Common myeloid progenitor, CD34-positive (primary cell): ENCODE measurements at regions not wholly inside any gene's neighbourhood (a gene's known extent, or its start where the extent isn't known, plus 50 kb on each side); places are given as distances from the start of the nearest gene placed in this dataset.

Experiments used
- CTCF ChIA-PET: fragments of 350-600 bp; sonication (Branson Sonifier 250); formaldehyde crosslinking; loops from one replicate; lab custom pipeline; 2021; ENCODE audit warnings: antibody characterized with exemption; lab: Charles Lee
- POLR2A ChIA-PET: fragments of 350-600 bp; sonication (Branson Sonifier 250); formaldehyde crosslinking; loops from one replicate; lab custom pipeline; 2021; ENCODE audit warnings: antibody characterized with exemption; lab: Charles Lee
- DNase-seq, 3 donors: peaks; one replicate each; pipeline versions ENCODE4 v3.0.0 to v3.0.0-alpha.2; 2013
- H3K27ac ChIP-seq, 2 experiments: 1 replicate in 1 of 2; 2 replicates in 1 of 2; pipeline ENCODE4 v1.7.0; 2013; ENCODE audit warnings: inconsistent platforms in 2 of 2, low read length in 2 of 2, mild to moderate bottlenecking in 2 of 2, low read depth in 1 of 2, moderate library complexity in 1 of 2; ENCODE audit not compliant: severe bottlenecking in 2 of 2, insufficient read depth in 1 of 2, poor library complexity in 1 of 2
- H3K27me3 ChIP-seq, 5 experiments: replicated peaks in 2 of 5; 1 replicate in 3 of 5; 2 replicates in 2 of 5; pipeline versions ENCODE4 v1.6.1 to v1.7.0; 2013; ENCODE audit warnings: low read length in 4 of 5, mild to moderate bottlenecking in 2 of 5, moderate library complexity in 2 of 5, inconsistent platforms in 1 of 5; ENCODE audit not compliant: insufficient read depth in 5 of 5, control insufficient read depth in 4 of 5
- H3K36me3 ChIP-seq, 4 experiments: 1 replicate in 2 of 4; 2 replicates in 2 of 4; pipeline versions ENCODE4 v1.6.1 to v1.7.0; 2013; ENCODE audit warnings: low read length in 3 of 4, control low read depth in 1 of 4, mild to moderate bottlenecking in 1 of 4; ENCODE audit not compliant: control insufficient read depth in 4 of 4, insufficient read depth in 4 of 4
- H3K4me1 ChIP-seq, 4 experiments: 1 replicate in 3 of 4; 2 replicates in 1 of 4; pipeline versions ENCODE4 v1.6.1 to v1.7.1; 2013; ENCODE audit warnings: low read length in 3 of 4, mild to moderate bottlenecking in 3 of 4, control low read depth in 1 of 4, inconsistent platforms in 1 of 4, moderate library complexity in 1 of 4; ENCODE audit not compliant: control insufficient read depth in 4 of 4, insufficient read depth in 4 of 4; ENCODE audit errors: control extremely low read depth in 1 of 4
- H3K4me3 ChIP-seq, 7 experiments: 1 replicate in 4 of 7; 2 replicates in 3 of 7; pipeline versions ENCODE4 v1.5.1 to v1.7.0; 2013; ENCODE audit warnings: mild to moderate bottlenecking in 7 of 7, low read length in 6 of 7, moderate library complexity in 6 of 7, inconsistent platforms in 2 of 7, low read depth in 2 of 7, control low read depth in 1 of 7; ENCODE audit not compliant: insufficient read depth in 4 of 7, control insufficient read depth in 1 of 7; ENCODE audit errors: extremely low read depth in 1 of 7
- H3K9me3 ChIP-seq, 5 experiments: 1 replicate in 4 of 5; 2 replicates in 1 of 5; pipeline versions ENCODE4 v1.6.1 to v1.7.1; 2013; ENCODE audit warnings: low read length in 4 of 5, mild to moderate bottlenecking in 2 of 5, inconsistent platforms in 1 of 5, low read depth in 1 of 5, moderate library complexity in 1 of 5; ENCODE audit not compliant: control insufficient read depth in 4 of 5, insufficient read depth in 2 of 5; ENCODE audit errors: control extremely low read depth in 1 of 5
- WGBS: methylation state at CpG from one replicate; pipeline ENCODE4 v1.1.5; 2013; ENCODE audit not compliant: insufficient coverage; 5-methylcytosine and 5-hydroxymethylcytosine counted together

DNA sequence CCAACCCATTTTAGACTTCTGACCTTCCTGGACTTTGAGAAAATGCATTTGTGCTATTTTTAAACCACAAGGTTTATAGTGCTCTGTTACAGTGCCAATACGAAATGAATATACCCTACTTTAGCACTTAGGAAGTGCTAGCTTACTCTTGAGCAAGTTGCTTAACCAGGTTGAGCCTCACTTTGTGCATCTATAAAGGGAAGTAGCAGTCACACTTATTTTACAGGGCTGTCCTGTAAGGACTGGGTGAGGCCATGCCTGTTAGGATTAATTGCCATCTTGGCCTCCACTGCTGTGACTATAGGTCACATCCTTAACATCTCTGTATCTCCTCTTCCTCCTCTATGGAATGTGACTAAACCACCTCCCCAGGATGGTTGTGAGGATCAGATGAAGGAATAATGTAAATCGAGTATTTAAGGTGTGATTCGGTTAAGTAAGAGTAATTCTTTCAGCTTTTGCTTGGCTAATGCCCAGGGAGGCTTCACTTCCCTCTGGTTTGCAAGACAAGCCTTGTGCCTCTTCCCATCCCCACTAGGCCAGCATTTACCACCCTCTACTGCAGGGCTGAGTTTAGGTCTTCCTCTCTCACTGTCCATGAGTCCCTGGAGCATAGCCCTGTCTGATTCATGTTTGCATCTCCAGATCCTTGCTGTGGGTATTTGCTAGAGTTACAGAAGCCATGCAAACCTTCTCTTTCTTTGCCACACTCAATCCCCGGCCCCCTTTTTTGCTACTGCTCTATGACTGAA is 341.2 kb downstream of the ZNF521 start:
- WGBS = 100% methylated on average over 2 of the region's 4 CpGs
- Histone ChIP-seq H3K9me3 (no peaks in the 10 kb centered on the region), H3K4me1 (peaks cover 0 to 6% (median 0%) of the 10 kb centered on the region in 4 experiments), H3K27me3 (no peaks in the 10 kb centered on the region), H3K36me3 (no peaks in the 10 kb centered on the region), H3K4me3 (no peak overlapping the region), H3K27ac (no peak overlapping the region)
- no peak for DNase-seq
- POLR2A ChIA-PET = no interaction called here
- CTCF ChIA-PET = no interaction called here
